ENCODE measurements at regions not wholly inside any gene's neighbourhood (a gene's known extent, or its start where the extent isn't known, plus 50 kb on each side); places are given as distances from the start of the nearest gene placed in this dataset.

DNA sequence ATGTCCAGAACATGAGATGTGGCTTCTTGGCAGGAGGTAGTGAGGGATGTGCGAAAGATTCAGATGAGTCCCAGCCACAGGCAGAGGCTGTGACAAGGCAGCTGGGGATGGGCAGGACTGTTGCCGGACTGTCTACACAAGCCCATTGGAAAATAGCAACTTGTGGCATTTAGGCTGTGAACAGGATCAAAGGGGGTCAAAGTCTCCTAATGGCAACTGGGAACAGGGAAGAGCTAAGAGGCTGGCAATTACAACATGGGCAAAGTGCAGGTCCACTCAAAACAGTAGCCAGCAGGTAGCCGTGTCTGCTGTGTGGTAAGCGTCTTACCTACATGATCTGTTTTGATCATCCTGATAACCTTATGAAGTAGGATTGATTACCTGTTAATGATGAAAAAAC, 254.2 kb upstream of the ZNF32 start:
- H3K4me1 ChIP-seq (ENCODE audit: control insufficient read depth, insufficient read depth, low read length): no peaks in the 10 kb centered on the region
- 91% methylated on average over 4 of the region's 4 CpGs for WGBS (ENCODE audit: insufficient coverage)
- H3K4me1 Mint-ChIP-seq: no peaks in the 10 kb centered on the region
- H3K36me3 Mint-ChIP-seq: no peaks in the 10 kb centered on the region
- no peak overlapping the region for H3K4me3 Mint-ChIP-seq
- no peak overlapping the region for H3K27ac Mint-ChIP-seq
- H3K36me3 ChIP-seq (ENCODE audit: control insufficient read depth, insufficient read depth, low read length): no peaks in the 10 kb centered on the region
- H3K27ac ChIP-seq (ENCODE audit: low read length): no peak overlapping the region
- no peak overlapping the region for H3K4me3 ChIP-seq (ENCODE audit: low read length)
- ATAC-seq (no peak), DNase-seq (no peak)
- peaks cover 3% of the 10 kb centered on the region for H3K27me3 ChIP-seq (ENCODE audit: control insufficient read depth, insufficient read depth, low read length)
- TF ChIP-seq, protein P1, sequence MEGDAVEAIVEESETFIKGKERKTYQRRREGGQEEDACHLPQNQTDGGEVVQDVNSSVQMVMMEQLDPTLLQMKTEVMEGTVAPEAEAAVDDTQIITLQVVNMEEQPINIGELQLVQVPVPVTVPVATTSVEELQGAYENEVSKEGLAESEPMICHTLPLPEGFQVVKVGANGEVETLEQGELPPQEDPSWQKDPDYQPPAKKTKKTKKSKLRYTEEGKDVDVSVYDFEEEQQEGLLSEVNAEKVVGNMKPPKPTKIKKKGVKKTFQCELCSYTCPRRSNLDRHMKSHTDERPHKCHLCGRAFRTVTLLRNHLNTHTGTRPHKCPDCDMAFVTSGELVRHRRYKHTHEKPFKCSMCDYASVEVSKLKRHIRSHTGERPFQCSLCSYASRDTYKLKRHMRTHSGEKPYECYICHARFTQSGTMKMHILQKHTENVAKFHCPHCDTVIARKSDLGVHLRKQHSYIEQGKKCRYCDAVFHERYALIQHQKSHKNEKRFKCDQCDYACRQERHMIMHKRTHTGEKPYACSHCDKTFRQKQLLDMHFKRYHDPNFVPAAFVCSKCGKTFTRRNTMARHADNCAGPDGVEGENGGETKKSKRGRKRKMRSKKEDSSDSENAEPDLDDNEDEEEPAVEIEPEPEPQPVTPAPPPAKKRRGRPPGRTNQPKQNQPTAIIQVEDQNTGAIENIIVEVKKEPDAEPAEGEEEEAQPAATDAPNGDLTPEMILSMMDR (IDR thresholded peaks at IDR 0.05): no peak
- no peaks in the 10 kb centered on the region for H3K9me3 Mint-ChIP-seq
- H3K27me3 Mint-ChIP-seq (ENCODE audit: low read depth in 2 of 2): peaks cover 21 to 44% of the 10 kb centered on the region in 2 donors
- intact Hi-C loops (cut with micrococcal nuclease): no loop called here
- H3K9me3 ChIP-seq (ENCODE audit: control insufficient read depth, insufficient read depth, low read length): no peaks in the 10 kb centered on the region

DNA sequence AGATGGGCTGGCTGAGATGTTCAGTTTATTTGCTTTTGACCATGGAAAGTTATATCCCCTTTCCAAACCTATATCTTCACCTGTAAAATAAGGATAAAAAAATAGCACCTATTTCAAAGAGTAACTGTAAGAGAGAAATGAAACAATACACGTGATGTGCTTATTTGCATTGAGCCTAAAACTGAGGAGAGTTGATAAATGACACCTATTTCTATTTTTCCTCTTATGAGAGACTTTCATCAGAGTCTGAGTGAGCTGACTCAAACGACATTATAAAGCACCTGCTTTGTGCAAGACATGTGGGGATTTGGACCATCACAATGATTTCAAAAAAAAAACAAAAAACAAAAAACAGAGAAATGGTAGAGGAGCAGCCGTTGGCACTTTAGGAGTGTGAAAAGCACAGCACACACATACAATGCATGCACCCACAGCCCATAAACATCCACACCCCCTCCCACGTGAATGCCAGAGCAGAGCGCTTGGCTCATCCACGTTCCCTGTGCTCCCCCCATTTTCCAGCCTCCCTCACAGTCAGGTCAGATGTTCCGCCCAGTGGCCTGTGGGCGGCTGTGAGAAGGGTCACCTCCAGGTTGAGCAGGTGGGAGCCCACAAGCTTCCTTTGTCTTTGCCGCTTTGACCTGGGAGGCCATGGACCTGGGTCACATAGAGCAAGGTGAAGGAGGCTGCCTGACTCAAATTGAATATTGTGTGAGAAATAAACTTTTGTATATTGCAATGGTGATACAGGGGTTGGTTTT, 253.2 kb upstream of the ZNF32 start:
- peaks cover 19 to 41% of the 10 kb centered on the region in 2 donors for H3K27me3 Mint-ChIP-seq (ENCODE audit: low read depth in 2 of 2)
- WGBS (ENCODE audit: insufficient coverage): 82% methylated on average over 9 of the region's 9 CpGs
- no peak overlapping the region for H3K27ac Mint-ChIP-seq
- TF ChIP-seq, protein P1 (IDR thresholded peaks at IDR 0.05): no peak
- no peak for DNase-seq
- no peak overlapping the region for H3K4me3 Mint-ChIP-seq
- Histone ChIP-seq H3K36me3 (ENCODE audit: control insufficient read depth, insufficient read depth, low read length) (no peaks in the 10 kb centered on the region), H3K4me3 (ENCODE audit: low read length) (no peak overlapping the region), H3K9me3 (ENCODE audit: control insufficient read depth, insufficient read depth, low read length) (no peaks in the 10 kb centered on the region), H3K27ac (ENCODE audit: low read length) (no peak overlapping the region), H3K27me3 (ENCODE audit: control insufficient read depth, insufficient read depth, low read length) (peaks cover 3% of the 10 kb centered on the region), H3K4me1 (ENCODE audit: control insufficient read depth, insufficient read depth, low read length) (no peaks in the 10 kb centered on the region)
- no peaks in the 10 kb centered on the region for H3K36me3 Mint-ChIP-seq
- ATAC-seq: no peak
- no peaks in the 10 kb centered on the region for H3K9me3 Mint-ChIP-seq
- no peaks in the 10 kb centered on the region for H3K4me1 Mint-ChIP-seq
- intact Hi-C loops (cut with micrococcal nuclease): no loop called here

DNA sequence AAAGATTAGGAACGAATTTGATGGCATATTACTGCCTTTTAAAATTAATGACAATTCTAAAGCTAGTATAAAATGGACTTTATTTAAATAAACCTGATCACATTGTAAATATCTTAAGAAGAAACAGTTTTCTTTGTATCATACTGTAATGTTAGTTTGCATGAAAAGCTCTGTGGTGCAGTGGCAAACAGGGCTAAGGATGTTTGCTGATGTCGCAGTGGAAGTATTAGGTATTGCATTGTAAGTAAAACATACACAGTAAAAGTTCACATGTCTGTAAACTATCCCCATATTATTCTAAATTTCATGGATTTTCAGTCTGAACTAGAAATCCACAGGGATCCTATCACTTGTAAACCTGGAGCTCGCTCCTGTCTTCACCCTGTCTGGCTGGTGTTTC, 252.6 kb upstream of the ZNF32 start:
- TF ChIP-seq, protein P1 (IDR thresholded peaks at IDR 0.05): no peak
- Histone ChIP-seq H3K27ac (ENCODE audit: low read length) (no peak overlapping the region), H3K36me3 (ENCODE audit: control insufficient read depth, insufficient read depth, low read length) (no peaks in the 10 kb centered on the region), H3K4me1 (ENCODE audit: control insufficient read depth, insufficient read depth, low read length) (no peaks in the 10 kb centered on the region), H3K27me3 (ENCODE audit: control insufficient read depth, insufficient read depth, low read length) (peaks cover 3% of the 10 kb centered on the region), H3K4me3 (ENCODE audit: low read length) (no peak overlapping the region), H3K9me3 (ENCODE audit: control insufficient read depth, insufficient read depth, low read length) (no peaks in the 10 kb centered on the region)
- Mint-ChIP-seq H3K9me3 (no peaks in the 10 kb centered on the region), H3K4me3 (no peak overlapping the region), H3K27me3 (ENCODE audit: low read depth in 2 of 2) (peaks cover 15 to 39% of the 10 kb centered on the region in 2 donors), H3K36me3 (no peaks in the 10 kb centered on the region), H3K4me1 (no peaks in the 10 kb centered on the region), H3K27ac (no peak overlapping the region)
- ATAC-seq (no peak), DNase-seq (no peak)
- intact Hi-C loops (cut with micrococcal nuclease): no loop called here
- WGBS (ENCODE audit: insufficient coverage): 50% methylated on average over 1 of the region's 3 CpGs

DNA sequence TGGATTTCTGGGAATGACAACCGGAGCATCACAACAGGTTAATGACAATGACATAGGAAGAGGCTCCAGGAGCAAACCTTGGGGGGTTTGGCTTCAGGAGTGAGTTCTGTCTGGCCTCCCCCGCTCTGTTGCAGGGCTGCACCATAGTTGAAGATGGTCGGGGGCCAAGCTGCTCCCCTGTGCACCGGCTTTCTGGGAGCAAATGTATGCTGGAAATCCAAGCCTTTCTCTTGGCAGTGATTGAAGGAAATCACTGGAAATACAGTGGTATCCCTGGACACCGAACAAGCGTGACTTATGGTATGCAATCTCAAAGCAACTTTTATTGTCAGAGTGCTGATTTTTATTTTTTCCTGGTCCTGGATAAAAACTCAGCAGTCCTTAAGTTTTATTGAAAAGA, 251.9 kb upstream of the ZNF32 start:
- Histone ChIP-seq H3K4me3 (ENCODE audit: low read length) (no peak overlapping the region), H3K36me3 (ENCODE audit: control insufficient read depth, insufficient read depth, low read length) (no peaks in the 10 kb centered on the region), H3K27ac (ENCODE audit: low read length) (no peak overlapping the region), H3K4me1 (ENCODE audit: control insufficient read depth, insufficient read depth, low read length) (no peaks in the 10 kb centered on the region), H3K9me3 (ENCODE audit: control insufficient read depth, insufficient read depth, low read length) (no peaks in the 10 kb centered on the region), H3K27me3 (ENCODE audit: control insufficient read depth, insufficient read depth, low read length) (peaks cover 3% of the 10 kb centered on the region)
- ATAC-seq: no peak
- no peaks in the 10 kb centered on the region for H3K4me1 Mint-ChIP-seq
- TF ChIP-seq, protein P1 (IDR thresholded peaks at IDR 0.05): no peak
- DNase-seq: no peak
- H3K36me3 Mint-ChIP-seq: no peaks in the 10 kb centered on the region
- no peaks in the 10 kb centered on the region for H3K9me3 Mint-ChIP-seq
- WGBS (ENCODE audit: insufficient coverage): 89% methylated on average over 6 of the region's 6 CpGs
- intact Hi-C loops (cut with micrococcal nuclease): no loop called here
- H3K4me3 Mint-ChIP-seq: no peak overlapping the region
- H3K27me3 Mint-ChIP-seq (ENCODE audit: low read depth in 2 of 2): peaks cover 12 to 39% of the 10 kb centered on the region in 2 donors
- H3K27ac Mint-ChIP-seq: no peak overlapping the region
